ENCODE measurements at regions not wholly inside any gene's neighbourhood (a gene's known extent, or its start where the extent isn't known, plus 50 kb on each side); places are given as distances from the start of the nearest gene placed in this dataset.

DNA sequence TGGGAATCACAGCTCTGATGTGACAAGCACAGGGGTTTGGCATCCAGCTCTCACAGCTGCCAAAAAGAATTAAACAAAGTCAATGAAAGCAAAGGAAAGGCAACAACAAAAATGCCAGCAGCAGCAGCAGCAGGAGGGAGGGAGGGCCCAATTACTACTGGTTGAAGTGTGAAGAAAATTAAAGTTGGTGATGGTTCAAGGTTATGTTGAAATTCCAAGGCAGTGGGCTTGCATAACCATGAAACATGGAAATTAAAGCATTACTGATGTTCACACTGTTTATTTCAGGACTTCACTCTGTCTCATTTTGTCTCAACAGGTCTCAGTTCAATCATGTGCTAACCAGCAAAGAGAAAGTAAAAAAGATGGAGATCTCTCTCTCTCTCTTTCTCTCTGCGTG, 220.3 kb upstream of the LYPLAL1 start:
- DNase-seq = no peak

- DNase-seq = no peak
Observed at GRCh38 chr1:218957971-218958370, 215.7 kb upstream of the LYPLAL1 start.

DNA sequence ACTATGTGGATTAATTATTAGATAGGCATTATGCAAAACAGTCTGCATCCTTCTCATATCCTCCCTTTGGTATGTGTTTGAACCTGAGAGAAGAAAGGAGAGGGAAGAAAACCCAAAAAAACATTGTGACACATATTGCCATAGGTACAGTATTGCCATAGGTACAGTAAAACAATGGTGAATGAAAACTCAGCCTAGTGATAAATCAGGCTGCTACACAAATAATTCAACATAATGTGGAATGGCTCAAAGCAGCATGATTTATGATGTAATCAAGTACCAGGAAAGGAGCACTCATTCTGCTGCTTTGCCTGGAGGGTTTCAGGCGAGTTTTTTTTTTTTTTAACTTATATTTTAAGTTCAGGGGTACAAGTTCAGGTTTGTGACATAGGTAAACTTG, 213.9 kb upstream of the LYPLAL1 start:
- DNase-seq = no peak

DNA sequence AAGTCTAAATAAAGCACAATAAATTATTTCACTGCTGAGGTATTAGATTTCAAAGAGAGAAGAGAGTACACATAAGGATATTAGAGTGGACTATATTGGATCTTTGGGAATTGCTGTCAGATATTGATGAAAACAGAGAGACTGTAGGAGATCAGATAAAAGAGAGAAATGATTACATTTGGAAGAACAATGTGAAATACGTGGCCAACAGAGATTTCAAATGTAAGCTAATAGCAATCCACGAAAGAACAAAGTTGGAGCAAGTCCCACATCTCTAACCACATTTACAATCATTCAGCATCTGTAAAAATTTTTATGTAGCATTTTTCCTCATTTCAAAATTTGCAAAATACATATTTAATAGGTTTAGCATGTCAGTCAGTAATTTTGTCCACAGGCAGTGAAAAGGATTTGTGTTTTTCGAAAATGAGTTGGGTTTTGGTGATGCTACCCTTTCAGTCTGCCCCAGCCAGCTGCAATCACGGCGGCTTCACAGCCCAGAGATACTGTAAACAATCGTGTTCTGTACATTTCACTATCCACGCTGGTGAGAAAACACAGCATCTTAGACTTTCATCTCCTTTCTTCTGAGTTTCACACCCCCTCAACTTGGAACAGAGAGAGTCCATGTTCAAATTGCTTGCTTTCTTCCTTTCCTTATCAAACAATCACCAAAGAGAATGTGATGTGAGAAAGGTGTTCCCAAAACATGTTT, 209.1 kb upstream of the LYPLAL1 start:
- DNase-seq = no peak

DNA sequence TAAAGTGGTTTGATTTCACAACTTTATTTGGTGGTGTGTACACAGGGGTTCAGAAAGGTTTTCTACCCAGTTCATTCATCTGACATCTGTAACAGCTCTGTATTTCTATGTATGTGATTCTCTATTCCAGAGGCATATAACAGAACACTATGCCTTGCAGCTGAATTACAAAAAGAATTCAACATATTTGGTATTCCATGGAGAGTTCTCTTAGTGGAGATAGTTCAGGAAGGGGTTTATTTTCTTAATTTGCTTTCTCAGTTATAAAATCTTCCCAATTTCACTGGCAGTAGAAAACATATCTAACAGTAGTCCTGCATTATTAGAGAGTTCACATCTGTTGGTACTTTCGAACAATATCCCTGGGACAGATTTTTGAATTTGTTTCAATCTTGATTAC, 207.9 kb upstream of the LYPLAL1 start:
- no peak for DNase-seq

GRCh38 chr1:218967254-218967653, 206.4 kb upstream of the LYPLAL1 start:
- DNase-seq = no peak

DNA sequence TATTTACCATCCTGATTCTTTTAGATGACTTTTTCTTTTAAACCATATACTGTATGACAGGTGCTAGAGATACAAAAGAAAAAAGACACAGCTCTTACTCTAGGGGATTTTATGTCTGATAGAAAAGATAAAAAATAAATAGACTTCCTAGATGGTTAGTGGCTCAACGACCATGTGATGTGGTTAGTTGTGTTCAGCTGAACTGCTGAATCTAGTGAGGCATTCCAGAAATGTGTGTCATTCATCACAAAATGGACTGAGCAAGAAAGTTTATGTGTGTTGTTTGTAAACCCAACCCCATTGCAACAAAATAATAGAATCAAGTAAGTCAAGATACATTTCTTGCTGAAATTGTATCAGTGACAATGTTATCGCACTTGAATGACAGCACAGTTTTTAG, 205.8 kb upstream of the LYPLAL1 start:
- DNase-seq = no peak

- DNase-seq = no peak
Observed at GRCh38 chr1:218969006-218969405, 204.7 kb upstream of the LYPLAL1 start.

DNA sequence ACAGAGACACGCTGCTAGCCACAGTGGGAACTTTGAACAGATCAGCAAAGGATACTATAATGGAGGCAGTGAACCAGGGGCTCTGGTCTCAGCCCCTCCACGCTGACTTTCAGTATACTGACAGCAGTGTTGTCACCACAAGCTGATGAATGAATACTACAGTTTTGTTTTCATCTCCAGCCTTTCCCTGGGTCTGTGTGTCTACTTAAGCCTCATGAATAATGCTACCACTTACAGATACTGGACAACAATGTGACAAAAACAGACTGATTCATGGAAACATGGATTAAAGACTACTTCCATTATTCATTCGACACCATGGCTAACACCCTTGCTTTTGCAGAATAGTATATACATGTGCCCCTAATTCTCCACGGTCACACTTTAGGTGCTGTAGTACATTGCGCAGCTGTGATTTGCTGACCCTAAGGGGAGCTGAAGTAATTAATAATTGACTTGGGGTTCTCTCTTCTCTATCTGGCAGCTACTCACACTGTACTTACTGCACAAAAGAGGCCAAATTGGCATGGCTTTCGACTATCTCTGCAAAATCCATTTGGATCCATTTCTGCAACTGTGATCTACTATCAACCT, 203.2 kb upstream of the LYPLAL1 start:
- no peak for DNase-seq

- DNase-seq = no peak
Observed at GRCh38 chr1:218971156-218971555, 202.5 kb upstream of the LYPLAL1 start.

- DNase-seq = no peak
Observed at GRCh38 chr1:218980881-218981280, 192.8 kb upstream of the LYPLAL1 start.

DNA sequence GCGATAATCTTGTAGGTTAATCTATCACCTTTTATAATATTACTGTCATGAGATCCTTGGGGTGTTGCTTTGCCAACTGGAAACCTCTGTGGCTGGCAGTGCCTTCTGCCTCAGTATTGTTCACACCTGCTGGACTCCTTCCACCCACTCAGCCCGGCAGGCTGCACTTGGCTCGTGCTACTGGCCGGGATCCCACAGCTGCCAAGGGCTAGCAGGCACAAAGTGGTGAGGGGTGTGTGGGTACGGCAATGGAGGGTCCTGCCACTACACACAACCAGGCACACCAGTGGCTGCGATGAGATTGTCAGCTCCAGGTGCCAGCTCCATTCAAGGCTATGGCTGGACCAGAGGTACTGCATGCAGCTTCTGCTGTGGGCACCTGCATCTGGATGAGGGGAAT, 191.2 kb upstream of the LYPLAL1 start:
- no peak for DNase-seq

- no peak for DNase-seq
Observed at GRCh38 chr1:218983433-218983832, 190.2 kb upstream of the LYPLAL1 start.

GRCh38 chr1:218983848-218984247, 189.8 kb upstream of the LYPLAL1 start:
- no peak for DNase-seq

GRCh38 chr1:218985424-218985984, 188.2 kb upstream of the LYPLAL1 start:
- no peak for DNase-seq

- DNase-seq = no peak
Observed at GRCh38 chr1:218986816-218987215, 186.9 kb upstream of the LYPLAL1 start.

DNA sequence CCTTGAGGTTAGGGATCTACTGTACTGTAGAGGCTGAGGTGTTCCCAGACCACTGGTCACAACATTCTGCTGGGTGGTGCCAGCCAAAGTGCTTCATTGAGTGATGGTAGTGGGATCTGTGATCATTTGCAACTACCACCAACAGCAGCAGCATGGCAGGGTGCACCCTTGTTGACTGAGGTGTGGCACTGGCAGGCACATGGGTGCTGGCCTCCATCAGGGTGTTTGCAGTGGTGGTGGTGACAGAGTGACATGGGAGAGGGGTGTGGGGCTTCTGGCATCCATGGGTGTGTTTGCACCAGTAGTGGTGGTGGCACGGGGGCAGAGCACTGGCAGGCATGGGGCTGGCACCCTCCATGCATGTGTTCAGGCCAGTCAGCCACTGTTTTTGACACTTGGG, 183.7 kb upstream of the LYPLAL1 start:
- DNase-seq = no peak

DNA sequence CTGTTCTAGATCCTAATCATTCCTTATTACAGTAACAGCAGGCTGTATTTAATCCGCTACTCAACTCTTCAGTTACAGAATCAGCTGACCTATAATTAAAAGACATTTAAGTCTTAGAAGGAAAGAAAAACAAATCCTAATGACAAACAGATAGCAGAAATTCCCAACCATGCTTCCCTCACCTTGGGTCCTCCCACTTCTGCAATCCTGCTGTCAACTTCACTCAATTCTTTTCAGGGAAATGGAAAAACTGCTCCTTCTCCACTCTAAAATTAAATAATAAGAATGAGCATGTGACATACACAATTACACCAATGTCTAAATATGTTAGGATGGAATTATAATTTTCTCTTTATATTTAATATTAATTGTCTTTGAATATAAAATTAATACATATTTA, 182.6 kb upstream of the LYPLAL1 start:
- no peak for DNase-seq

DNA sequence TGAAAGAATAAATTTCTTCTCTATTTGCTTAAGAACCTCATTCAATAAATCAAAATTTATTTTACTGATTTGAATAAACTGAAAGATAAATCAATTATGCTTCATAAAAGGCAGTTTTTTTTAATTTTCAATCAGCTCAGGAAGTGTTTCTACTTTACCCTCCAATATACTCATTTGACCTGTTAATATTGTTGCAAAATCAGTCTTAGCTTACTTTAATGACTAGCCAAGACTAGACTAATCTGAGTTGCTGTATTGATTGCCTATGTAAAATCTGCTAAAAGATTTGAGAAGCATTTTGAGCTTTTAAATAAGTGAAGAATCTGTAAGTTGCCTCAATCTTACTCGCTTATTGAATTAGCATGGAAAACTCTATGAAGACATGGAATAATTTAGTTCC, 179.1 kb upstream of the LYPLAL1 start:
- DNase-seq = no peak

DNA sequence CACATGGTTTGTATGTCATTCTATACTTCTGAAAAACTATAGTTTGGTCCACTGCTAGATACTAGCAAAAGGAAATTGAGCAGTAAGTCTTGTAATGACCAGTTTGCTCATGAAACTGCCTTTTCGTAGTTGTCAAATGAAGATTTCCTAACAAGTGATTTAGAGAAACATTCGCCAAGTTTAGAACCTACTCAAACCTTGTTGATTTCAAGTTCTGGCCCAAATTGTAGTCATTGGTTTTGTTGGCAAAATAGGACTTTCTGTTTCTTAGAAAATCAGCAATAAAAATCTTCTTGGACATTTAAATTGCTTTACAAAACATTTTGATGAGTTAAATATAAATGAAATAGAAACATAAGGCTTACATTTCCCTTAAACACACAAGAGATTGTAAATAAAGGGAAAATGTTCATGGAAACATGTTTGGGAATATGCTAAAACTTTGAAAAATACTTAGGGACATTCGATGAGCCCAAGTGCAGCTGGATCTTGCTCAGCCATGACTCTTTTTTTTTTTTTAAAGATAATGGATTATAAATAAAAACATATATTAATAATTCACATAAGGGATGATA, 178.5 kb upstream of the LYPLAL1 start:
- no peak for DNase-seq

DNA sequence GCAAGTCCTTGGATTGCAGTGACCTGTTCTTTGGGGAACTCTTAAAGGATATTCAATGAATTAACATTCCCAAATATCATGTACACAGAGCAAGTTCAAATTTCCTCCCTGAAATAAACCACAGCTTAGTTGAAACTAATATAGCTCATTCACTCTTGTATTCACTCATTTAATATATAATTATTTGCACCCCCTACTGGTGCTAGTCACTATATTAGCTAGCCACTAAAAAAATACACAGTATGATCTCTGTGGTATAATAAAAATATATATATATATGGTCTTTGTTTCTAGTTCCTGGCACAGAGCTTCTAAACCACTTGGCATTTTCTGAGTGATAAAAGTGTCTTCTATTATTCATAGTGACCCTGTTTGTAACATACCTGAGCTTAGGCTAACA, 177.3 kb upstream of the LYPLAL1 start:
- DNase-seq = no peak

GRCh38 chr1:219000005-219000404, 173.7 kb upstream of the LYPLAL1 start:
- no peak for DNase-seq

GRCh38 chr1:219000631-219001030, 173.0 kb upstream of the LYPLAL1 start:
- no peak for DNase-seq

GRCh38 chr1:219010720-219011119, 163.0 kb upstream of the LYPLAL1 start:
- no peak for DNase-seq
